GM06990 (cell line): ENCODE measurements at regions not wholly inside any gene's neighbourhood (a gene's known extent, or its start where the extent isn't known, plus 50 kb on each side); places are given as distances from the start of the nearest gene placed in this dataset.

ENCODE experiments used
- DNase-seq: peaks from one replicate; pipeline ENCODE4 v3.0.0-alpha.2; 2011; ENCODE audit not compliant: insufficient read length; ENCODE audit errors: extremely low read depth
- H3K27me3 ChIP-seq: replicated peaks from 2 replicates; pipeline ENCODE4 v1.6.0; 2011; ENCODE audit warnings: low read length; ENCODE audit not compliant: control insufficient read depth, insufficient read depth
- H3K36me3 ChIP-seq: 2 replicates; pipeline ENCODE4 v1.5.1; 2011; ENCODE audit warnings: low read length; ENCODE audit not compliant: control insufficient read depth, insufficient read depth
- H3K4me3 ChIP-seq: replicated peaks from 2 replicates; pipeline ENCODE4 v1.5.1; 2011; ENCODE audit warnings: low read depth, mild to moderate bottlenecking, control low read depth, low read length
- TF ChIP-seq, protein P1 (sequence below): IDR thresholded peaks from 2 replicates; pipeline ENCODE4 v1.5.1; 2011; ENCODE audit warnings: low read length, control low read depth, mild to moderate bottlenecking, inconsistent platforms; ENCODE audit not compliant: insufficient read depth, poor library complexity, severe bottlenecking

DNA sequence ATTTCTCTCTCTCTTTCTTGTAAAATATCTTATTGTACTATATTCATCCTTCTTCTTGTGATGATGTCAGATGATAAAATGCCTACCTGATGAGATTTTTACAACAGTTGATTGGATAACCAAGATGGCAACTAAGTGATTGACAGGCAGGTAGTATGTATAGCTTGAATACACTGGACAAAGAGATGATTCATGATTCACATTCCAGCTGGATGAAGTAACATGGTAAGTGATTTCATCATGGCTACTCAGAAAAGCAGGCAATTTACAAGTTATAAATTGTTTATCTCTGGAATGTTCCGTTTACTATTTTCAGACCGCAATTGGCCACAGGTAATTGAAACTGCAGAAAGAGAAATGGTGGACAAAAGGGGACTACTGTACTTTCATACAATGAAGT lies 1471.7 kb upstream of the C9orf72 start:
- Histone ChIP-seq H3K4me3 (no peak overlapping the region), H3K27me3 (no peaks in the 10 kb centered on the region), H3K36me3 (no peaks in the 10 kb centered on the region)
- DNase-seq, result no peak
- TF ChIP-seq, protein P1, sequence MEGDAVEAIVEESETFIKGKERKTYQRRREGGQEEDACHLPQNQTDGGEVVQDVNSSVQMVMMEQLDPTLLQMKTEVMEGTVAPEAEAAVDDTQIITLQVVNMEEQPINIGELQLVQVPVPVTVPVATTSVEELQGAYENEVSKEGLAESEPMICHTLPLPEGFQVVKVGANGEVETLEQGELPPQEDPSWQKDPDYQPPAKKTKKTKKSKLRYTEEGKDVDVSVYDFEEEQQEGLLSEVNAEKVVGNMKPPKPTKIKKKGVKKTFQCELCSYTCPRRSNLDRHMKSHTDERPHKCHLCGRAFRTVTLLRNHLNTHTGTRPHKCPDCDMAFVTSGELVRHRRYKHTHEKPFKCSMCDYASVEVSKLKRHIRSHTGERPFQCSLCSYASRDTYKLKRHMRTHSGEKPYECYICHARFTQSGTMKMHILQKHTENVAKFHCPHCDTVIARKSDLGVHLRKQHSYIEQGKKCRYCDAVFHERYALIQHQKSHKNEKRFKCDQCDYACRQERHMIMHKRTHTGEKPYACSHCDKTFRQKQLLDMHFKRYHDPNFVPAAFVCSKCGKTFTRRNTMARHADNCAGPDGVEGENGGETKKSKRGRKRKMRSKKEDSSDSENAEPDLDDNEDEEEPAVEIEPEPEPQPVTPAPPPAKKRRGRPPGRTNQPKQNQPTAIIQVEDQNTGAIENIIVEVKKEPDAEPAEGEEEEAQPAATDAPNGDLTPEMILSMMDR, result no peak

DNA sequence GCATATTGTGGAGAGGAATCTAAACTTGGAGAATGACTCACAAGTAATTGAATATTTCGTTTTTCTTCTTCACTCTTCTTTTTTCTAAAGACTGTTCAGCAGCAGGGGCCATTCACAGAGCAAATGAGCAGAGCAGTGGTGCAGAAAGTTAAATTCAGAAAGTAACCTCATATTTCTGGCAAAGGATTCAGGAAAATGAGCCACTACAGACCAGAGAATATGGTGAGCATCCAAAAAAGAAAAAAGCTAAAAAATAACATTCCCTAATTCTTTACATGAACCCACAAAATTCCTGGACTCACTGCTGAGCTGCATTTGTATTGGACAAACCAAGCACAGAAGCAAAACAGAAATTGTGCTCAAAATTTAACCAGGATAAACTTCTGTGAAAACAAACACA lies 1486.8 kb upstream of the C9orf72 start:
- no peak overlapping the region for H3K4me3 ChIP-seq
- no peak for DNase-seq
- H3K27me3 ChIP-seq, result no peaks in the 10 kb centered on the region
- TF ChIP-seq, protein P1, result no peak
- H3K36me3 ChIP-seq, result no peaks in the 10 kb centered on the region

DNA sequence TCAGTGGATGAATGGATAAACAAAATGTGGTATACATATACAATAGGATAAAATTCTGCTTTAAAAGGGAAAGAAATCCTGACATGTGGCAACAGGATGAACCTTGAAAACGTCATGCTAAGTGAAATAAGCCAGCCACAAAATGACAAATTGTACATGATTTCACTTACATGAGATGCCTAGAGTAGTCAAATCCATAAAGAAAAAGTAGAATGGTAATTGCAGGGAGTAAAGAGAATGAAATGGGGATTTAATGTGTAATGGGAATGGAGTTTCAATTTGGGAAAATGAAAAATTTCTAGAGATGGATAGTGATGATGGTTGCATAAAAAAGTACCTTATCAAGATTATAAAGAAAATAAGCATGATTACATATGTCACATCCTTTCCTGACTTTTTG lies 1489.2 kb upstream of the C9orf72 start:
- no peak for DNase-seq
- Histone ChIP-seq H3K4me3 (no peak overlapping the region), H3K36me3 (no peaks in the 10 kb centered on the region), H3K27me3 (no peaks in the 10 kb centered on the region)
- TF ChIP-seq, protein P1, result no peak

GRCh38 chr9:29063031-29063430 lies 1489.8 kb upstream of the C9orf72 start:
- H3K36me3 ChIP-seq, result no peaks in the 10 kb centered on the region
- H3K4me3 ChIP-seq, result no peak overlapping the region
- no peaks in the 10 kb centered on the region for H3K27me3 ChIP-seq
- TF ChIP-seq, protein P1, result no peak
- no peak for DNase-seq

GRCh38 chr9:29066141-29066640 lies 1492.9 kb upstream of the C9orf72 start:
- TF ChIP-seq, protein P1, result no peak
- Histone ChIP-seq H3K36me3 (no peaks in the 10 kb centered on the region), H3K4me3 (no peak overlapping the region), H3K27me3 (no peaks in the 10 kb centered on the region)
- no peak for DNase-seq

DNA sequence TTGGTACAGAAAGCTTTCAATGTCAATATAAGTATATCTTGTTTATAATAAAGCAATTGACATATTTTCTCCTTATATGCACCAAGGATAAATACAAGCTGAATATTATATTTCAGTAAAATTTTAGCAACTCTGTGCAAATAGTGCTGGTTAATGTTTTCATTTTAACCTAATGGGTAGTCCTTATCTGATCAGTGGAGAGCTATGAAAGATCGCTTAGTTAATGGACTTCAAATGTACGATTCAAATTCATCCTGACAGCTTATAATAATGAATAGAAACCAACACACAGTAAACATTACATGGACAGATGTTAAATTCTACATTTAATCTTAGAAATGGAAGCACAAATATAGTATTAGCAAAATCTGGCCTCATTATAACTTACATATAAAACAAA lies 1495.2 kb upstream of the C9orf72 start:
- Histone ChIP-seq H3K36me3 (no peaks in the 10 kb centered on the region), H3K4me3 (no peak overlapping the region), H3K27me3 (no peaks in the 10 kb centered on the region)
- DNase-seq, result no peak
- TF ChIP-seq, protein P1, result no peak
